Esophagus squamous epithelium (tissue), 5 donors: ENCODE measurements at regions not wholly inside any gene's neighbourhood (a gene's known extent, or its start where the extent isn't known, plus 50 kb on each side); places are given as distances from the start of the nearest gene placed in this dataset.

Experiments used
- DNase-seq: peaks from one replicate; lab custom pipeline; 2025; lab: John Stamatoyannopoulos, UW
- H3K27ac ChIP-seq, 4 donors: fragments of 200-600 bp; sonication (generic); one replicate each; pipeline ENCODE4 v1.5.1; 2016 to 2019; ENCODE audit warnings: mild to moderate bottlenecking in 1 of 4
- H3K27me3 ChIP-seq, 4 donors: fragments of 200-600 bp; sonication (generic); 1 replicate in 3 of 4; 2 replicates in 1 of 4; pipeline versions ENCODE4 v1.5.1 to v1.6.0; 2017 to 2021; ENCODE audit warnings: antibody characterized with exemption in 1 of 4
- H3K36me3 ChIP-seq, 3 donors: fragments of 200-600 bp; sonication (generic); one replicate each; pipeline ENCODE4 v1.5.1; 2016 to 2019
- H3K4me1 ChIP-seq, 3 donors: fragments of 200-600 bp; sonication (generic); one replicate each; pipeline ENCODE4 v1.5.1; 2017 to 2019
- H3K4me3 ChIP-seq, 4 donors: fragments of 200-600 bp; sonication (generic); 1 replicate in 3 of 4; 2 replicates in 1 of 4; pipeline ENCODE4 v1.5.1; 2016 to 2019; ENCODE audit warnings: mild to moderate bottlenecking in 2 of 4, moderate library complexity in 1 of 4
- H3K9me3 ChIP-seq, 3 donors: fragments of 200-600 bp; sonication (generic); one replicate each; pipeline ENCODE4 v1.5.1; 2016 to 2019
- POLR2A ChIP-seq, 4 donors: fragments of 450-650 bp; IDR thresholded peaks; one replicate each; pipeline ENCODE4 v1.6.1; 2017; ENCODE audit warnings: antibody characterized with exemption in 4 of 4, mild to moderate bottlenecking in 4 of 4, moderate library complexity in 3 of 4
- WGBS, 2 donors: methylation state at CpG; one replicate each; pipeline ENCODE4 v1.1.5; 2018; 5-methylcytosine and 5-hydroxymethylcytosine counted together
- intact Hi-C: fragments of 100-400 bp; cut with DNase I; formaldehyde crosslinking; loops from one replicate; pipeline ENCODE4 v1.15.0; 2022
- TF ChIP-seq, protein P1 (sequence below), 6 experiments: fragments of 450-650 bp in 4 of 6; fragments of 200-600 bp in 2 of 6; sonication (generic) in 2 of 6; IDR thresholded peaks; one replicate each; pipeline ENCODE4 v1.5.1; 2016 to 2019; ENCODE audit warnings: antibody characterized with exemption in 6 of 6, mild to moderate bottlenecking in 4 of 6, moderate library complexity in 4 of 6
- donor health status: DM: yes; HTN: yes; CAD: no.

DNA sequence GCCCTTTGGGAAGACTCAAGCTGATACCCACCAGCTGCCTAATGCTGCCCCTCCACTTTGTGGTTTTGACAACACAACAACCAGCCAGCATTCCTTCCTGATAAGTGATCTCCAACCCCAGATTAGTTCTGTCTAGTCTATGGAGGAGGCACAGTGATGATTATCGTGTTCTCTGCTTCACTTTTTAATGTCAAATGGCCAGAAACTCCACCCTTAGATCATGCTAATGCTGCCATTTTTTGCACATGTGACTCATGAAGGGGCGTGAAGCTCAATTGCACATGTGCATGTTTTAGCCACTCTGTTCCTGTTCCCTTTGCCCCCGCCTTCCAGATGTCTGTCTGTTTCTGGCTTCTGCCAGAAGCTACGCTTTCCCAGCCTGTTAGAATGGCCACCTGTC lies 199.8 kb downstream of the COG6 start:
- no peak for DNase-seq
- Histone ChIP-seq H3K4me1 (no peaks in the 10 kb centered on the region), H3K4me3 (no peak overlapping the region), H3K36me3 (no peaks in the 10 kb centered on the region), H3K9me3 (peaks cover 0 to 17% (median 3%) of the 10 kb centered on the region in 3 donors), H3K27ac (no peak overlapping the region), H3K27me3 (no peaks in the 10 kb centered on the region)
- intact Hi-C loops: no loop called here
- TF ChIP-seq, protein P1, sequence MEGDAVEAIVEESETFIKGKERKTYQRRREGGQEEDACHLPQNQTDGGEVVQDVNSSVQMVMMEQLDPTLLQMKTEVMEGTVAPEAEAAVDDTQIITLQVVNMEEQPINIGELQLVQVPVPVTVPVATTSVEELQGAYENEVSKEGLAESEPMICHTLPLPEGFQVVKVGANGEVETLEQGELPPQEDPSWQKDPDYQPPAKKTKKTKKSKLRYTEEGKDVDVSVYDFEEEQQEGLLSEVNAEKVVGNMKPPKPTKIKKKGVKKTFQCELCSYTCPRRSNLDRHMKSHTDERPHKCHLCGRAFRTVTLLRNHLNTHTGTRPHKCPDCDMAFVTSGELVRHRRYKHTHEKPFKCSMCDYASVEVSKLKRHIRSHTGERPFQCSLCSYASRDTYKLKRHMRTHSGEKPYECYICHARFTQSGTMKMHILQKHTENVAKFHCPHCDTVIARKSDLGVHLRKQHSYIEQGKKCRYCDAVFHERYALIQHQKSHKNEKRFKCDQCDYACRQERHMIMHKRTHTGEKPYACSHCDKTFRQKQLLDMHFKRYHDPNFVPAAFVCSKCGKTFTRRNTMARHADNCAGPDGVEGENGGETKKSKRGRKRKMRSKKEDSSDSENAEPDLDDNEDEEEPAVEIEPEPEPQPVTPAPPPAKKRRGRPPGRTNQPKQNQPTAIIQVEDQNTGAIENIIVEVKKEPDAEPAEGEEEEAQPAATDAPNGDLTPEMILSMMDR (IDR thresholded peaks at IDR 0.05): no peak
- TF ChIP-seq POLR2A (IDR thresholded peaks at IDR 0.05): no peak
- 55 to 58% methylated on average over 4 of the region's 4 CpGs for WGBS, 2 donors

DNA sequence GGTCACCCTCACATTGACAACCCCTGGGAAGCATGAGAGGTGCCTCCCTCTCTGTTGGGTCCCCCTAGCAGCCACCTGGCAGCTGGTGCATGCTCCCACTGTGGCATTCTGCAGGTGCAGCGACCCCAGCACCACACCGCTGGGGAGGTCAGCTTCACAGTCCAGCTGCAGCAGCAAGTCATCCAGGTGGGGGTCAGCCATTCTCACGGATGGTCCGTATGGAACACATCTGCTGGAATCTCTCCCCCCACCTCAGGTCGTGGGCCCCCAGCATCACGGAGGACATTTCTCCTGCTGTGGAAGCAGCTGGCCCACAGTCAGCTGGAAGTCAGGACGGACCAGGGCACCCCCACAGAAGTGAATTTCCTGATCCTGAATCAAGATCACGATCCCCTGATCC lies 201.3 kb downstream of the COG6 start:
- no peaks in the 10 kb centered on the region for H3K4me1 ChIP-seq
- no peak for DNase-seq
- H3K9me3 ChIP-seq: peaks cover 0 to 13% (median 3%) of the 10 kb centered on the region in 3 donors
- 49 to 80% methylated on average over 2 to 8 of the region's 8 CpGs for WGBS, 2 donors
- intact Hi-C loops: no loop called here
- no peak overlapping the region for H3K27ac ChIP-seq
- no peaks in the 10 kb centered on the region for H3K36me3 ChIP-seq
- TF ChIP-seq POLR2A (IDR thresholded peaks at IDR 0.05): no peak
- TF ChIP-seq, protein P1 (IDR thresholded peaks at IDR 0.05): no peak
- H3K4me3 ChIP-seq: no peak overlapping the region
- H3K27me3 ChIP-seq: no peaks in the 10 kb centered on the region

DNA sequence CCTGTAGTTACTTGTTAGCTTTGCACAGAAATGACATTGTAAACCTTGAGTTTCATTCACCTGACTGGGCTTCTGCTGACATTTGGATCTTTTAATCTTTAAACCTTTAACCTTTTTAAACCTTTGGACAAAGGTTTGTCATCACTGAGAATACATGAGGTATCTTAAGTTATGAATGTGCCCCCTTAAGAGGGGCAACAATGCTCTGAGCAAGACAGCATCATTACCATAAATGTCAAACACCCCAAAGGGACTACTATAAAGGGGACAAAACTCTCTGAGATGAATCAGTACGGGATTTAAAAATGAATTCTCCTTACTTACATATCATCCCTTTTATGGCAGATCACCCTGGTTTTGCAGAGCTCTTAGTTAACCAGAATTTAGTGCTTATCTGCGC lies 203.3 kb downstream of the COG6 start:
- Histone ChIP-seq H3K36me3 (no peaks in the 10 kb centered on the region), H3K4me3 (no peak overlapping the region), H3K27ac (no peak overlapping the region), H3K4me1 (no peaks in the 10 kb centered on the region), H3K9me3 (no peaks in the 10 kb centered on the region), H3K27me3 (no peaks in the 10 kb centered on the region)
- WGBS, 2 donors: 81 to 82% methylated on average over 2 of the region's 2 CpGs
- no peak for DNase-seq
- intact Hi-C loops: no loop called here
- no peak for TF ChIP-seq POLR2A (IDR thresholded peaks at IDR 0.05)
- TF ChIP-seq, protein P1 (IDR thresholded peaks at IDR 0.05): no peak

DNA sequence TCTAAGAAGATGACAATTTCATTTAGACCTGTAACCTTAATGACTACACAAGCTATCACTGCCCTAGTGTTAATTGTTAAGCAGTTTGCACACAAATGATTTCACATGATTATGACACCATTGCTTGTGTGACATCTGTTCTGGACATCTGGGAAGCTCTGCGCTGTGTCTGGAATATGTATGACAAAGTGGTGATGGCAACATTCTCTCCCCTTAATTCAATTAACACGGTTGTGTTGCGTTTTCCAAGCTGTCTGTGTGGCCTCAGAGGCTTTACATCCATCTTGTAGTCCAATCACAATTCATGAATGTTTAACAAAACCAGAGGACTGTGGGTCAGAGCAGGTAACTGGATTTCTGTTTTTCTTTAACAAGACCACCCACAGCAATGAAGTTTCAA lies 204.4 kb downstream of the COG6 start:
- intact Hi-C loops: no loop called here
- WGBS, 2 donors: 87 to 93% methylated on average over 3 of the region's 3 CpGs
- Histone ChIP-seq H3K36me3 (no peaks in the 10 kb centered on the region), H3K4me3 (no peak overlapping the region), H3K9me3 (no peaks in the 10 kb centered on the region), H3K27me3 (no peaks in the 10 kb centered on the region), H3K27ac (no peak overlapping the region), H3K4me1 (no peaks in the 10 kb centered on the region)
- TF ChIP-seq, protein P1 (IDR thresholded peaks at IDR 0.05): no peak
- no peak for DNase-seq

DNA sequence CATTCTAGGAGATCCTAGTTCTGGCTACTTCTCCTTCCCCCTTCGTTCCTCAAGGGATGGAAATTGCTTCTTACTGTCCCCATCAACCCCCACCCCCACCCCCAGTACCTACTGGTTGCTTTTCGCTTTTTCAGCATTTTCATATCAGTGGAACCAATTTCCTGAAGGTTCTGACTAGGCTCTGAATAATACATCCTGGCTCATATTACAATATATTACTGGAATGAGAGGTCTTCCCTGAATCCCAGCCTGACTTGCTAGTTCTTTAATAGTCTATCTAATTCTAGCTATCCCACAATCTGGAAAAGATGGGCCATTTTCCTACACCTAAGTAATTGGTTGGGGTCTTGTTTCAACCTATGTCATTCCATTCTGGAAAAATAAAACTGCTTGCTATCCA lies 207.4 kb downstream of the COG6 start:
- DNase-seq: no peak
- no peaks in the 10 kb centered on the region for H3K4me1 ChIP-seq
- intact Hi-C loops: no loop called here
- WGBS, 2 donors: 73 to 80% methylated on average over 2 of the region's 2 CpGs
- no peak overlapping the region for H3K27ac ChIP-seq
- H3K4me3 ChIP-seq: no peak overlapping the region
- TF ChIP-seq, protein P1 (IDR thresholded peaks at IDR 0.05): no peak
- no peak for TF ChIP-seq POLR2A (IDR thresholded peaks at IDR 0.05)
- no peaks in the 10 kb centered on the region for H3K9me3 ChIP-seq
- no peaks in the 10 kb centered on the region for H3K27me3 ChIP-seq
- no peaks in the 10 kb centered on the region for H3K36me3 ChIP-seq
